SK-N-MC (cell line): ENCODE measurements at regions not wholly inside any gene's neighbourhood (a gene's known extent, or its start where the extent isn't known, plus 50 kb on each side); places are given as distances from the start of the nearest gene placed in this dataset.

Experiments used
- DNase-seq: peaks from one replicate; pipeline ENCODE4 v3.0.0-alpha.2; 2011; ENCODE audit warnings: low read depth, low spot score
- H3K27ac ChIP-seq: fragments of 200-600 bp; sonication (generic); 2 replicates; pipeline ENCODE4 v1.5.1; 2016; ENCODE audit warnings: mixed run types
- H3K36me3 ChIP-seq: fragments of 200-600 bp; sonication (generic); 2 replicates; pipeline ENCODE4 v1.6.1; 2017; ENCODE audit warnings: antibody characterized with exemption, low read length, mixed read lengths; ENCODE audit not compliant: insufficient read depth
- H3K4me3 ChIP-seq: fragments of 200-600 bp; sonication (generic); 2 replicates; pipeline ENCODE4 v1.5.1; 2016
- H3K9ac ChIP-seq: fragments of 200-600 bp; sonication (generic); 2 replicates; pipeline ENCODE4 v1.8.0; 2017; ENCODE audit warnings: mixed run types, mixed read lengths; ENCODE audit not compliant: insufficient read length
- H3K9me3 ChIP-seq: fragments of 200-600 bp; sonication (generic); 2 replicates; pipeline ENCODE4 v1.6.1; 2017; ENCODE audit warnings: low read depth, mild to moderate bottlenecking, antibody characterized with exemption, low read length, moderate library complexity, mixed read lengths
- EZH2 ChIP-seq: fragments of 200-600 bp; sonication (generic); IDR thresholded peaks from one replicate; pipeline ENCODE4 v1.6.1; 2017; ENCODE audit warnings: antibody characterized with exemption
- FOXP2 ChIP-seq: optimal IDR thresholded peaks from 2 replicates; pipeline ENCODE3; 2011; ENCODE audit warnings: mild to moderate bottlenecking, moderate library complexity; ENCODE audit not compliant: insufficient read depth; ENCODE audit errors: extremely low read length, control extremely low read depth
- POLR2AphosphoS5 ChIP-seq: IDR thresholded peaks from 2 replicates; pipeline ENCODE4 v1.6.1; 2012; ENCODE audit warnings: mild to moderate bottlenecking, low read depth, low read length, borderline replicate concordance

- no peak overlapping the region for H3K9ac ChIP-seq
- H3K27ac ChIP-seq = no peak overlapping the region
- H3K9me3 ChIP-seq = no peaks in the 10 kb centered on the region
- no peak for DNase-seq
- H3K4me3 ChIP-seq = no peak overlapping the region
- no peaks in the 10 kb centered on the region for H3K36me3 ChIP-seq
- TF ChIP-seq EZH2 (no peak), POLR2AphosphoS5 (no peak), FOXP2 (no peak)
Measured at GRCh38 chr20:40499391-40499790, 189.6 kb downstream of the MAFB start.

GRCh38 chr20:40497899-40498691 lies 190.9 kb downstream of the MAFB start:
- Histone ChIP-seq H3K4me3 (no peak overlapping the region), H3K9ac (no peak overlapping the region), H3K36me3 (no peaks in the 10 kb centered on the region), H3K9me3 (no peaks in the 10 kb centered on the region), H3K27ac (no peak overlapping the region)
- TF ChIP-seq POLR2AphosphoS5 (no peak), FOXP2 (no peak), EZH2 (no peak)
- DNase-seq = no peak

- no peak overlapping the region for H3K9ac ChIP-seq
- no peaks in the 10 kb centered on the region for H3K9me3 ChIP-seq
- no peaks in the 10 kb centered on the region for H3K36me3 ChIP-seq
- no peak overlapping the region for H3K4me3 ChIP-seq
- DNase-seq = no peak
- no peak overlapping the region for H3K27ac ChIP-seq
- TF ChIP-seq FOXP2 (no peak), POLR2AphosphoS5 (no peak), EZH2 (no peak)
Measured at GRCh38 chr20:40495956-40496355, 193.1 kb downstream of the MAFB start.

GRCh38 chr20:40494248-40494647 lies 194.8 kb downstream of the MAFB start:
- TF ChIP-seq POLR2AphosphoS5 (no peak), EZH2 (no peak), FOXP2 (no peak)
- Histone ChIP-seq H3K27ac (no peak overlapping the region), H3K9ac (no peak overlapping the region), H3K4me3 (no peak overlapping the region), H3K36me3 (no peaks in the 10 kb centered on the region), H3K9me3 (no peaks in the 10 kb centered on the region)
- no peak for DNase-seq

- DNase-seq = no peak
- no peak overlapping the region for H3K4me3 ChIP-seq
- H3K27ac ChIP-seq = no peak overlapping the region
- no peaks in the 10 kb centered on the region for H3K9me3 ChIP-seq
- no peak overlapping the region for H3K9ac ChIP-seq
- H3K36me3 ChIP-seq = no peaks in the 10 kb centered on the region
- no peak for TF ChIP-seq EZH2
- TF ChIP-seq FOXP2 = no peak
- TF ChIP-seq POLR2AphosphoS5 = no peak
Measured at GRCh38 chr20:40493549-40493948, 195.5 kb downstream of the MAFB start.

GRCh38 chr20:40493071-40493470 lies 196.0 kb downstream of the MAFB start:
- no peak overlapping the region for H3K9ac ChIP-seq
- no peak for DNase-seq
- H3K27ac ChIP-seq = no peak overlapping the region
- TF ChIP-seq FOXP2 = no peak
- TF ChIP-seq EZH2 = no peak
- TF ChIP-seq POLR2AphosphoS5 = no peak
- no peaks in the 10 kb centered on the region for H3K36me3 ChIP-seq
- no peak overlapping the region for H3K4me3 ChIP-seq
- H3K9me3 ChIP-seq = no peaks in the 10 kb centered on the region

GRCh38 chr20:40491009-40491590 lies 197.9 kb downstream of the MAFB start:
- H3K4me3 ChIP-seq = no peak overlapping the region
- DNase-seq = no peak
- no peak overlapping the region for H3K27ac ChIP-seq

GRCh38 chr20:40489886-40490285 lies 199.2 kb downstream of the MAFB start:
- DNase-seq = no peak
- H3K9ac ChIP-seq = no peak overlapping the region
- no peaks in the 10 kb centered on the region for H3K36me3 ChIP-seq
- TF ChIP-seq POLR2AphosphoS5 = no peak
- no peak for TF ChIP-seq EZH2
- H3K27ac ChIP-seq = no peak overlapping the region
- no peaks in the 10 kb centered on the region for H3K9me3 ChIP-seq
- H3K4me3 ChIP-seq = no peak overlapping the region

More at GRCh38 chr20:40491009-40491590, 197.9 kb downstream of the MAFB start:
- H3K9ac ChIP-seq = no peak overlapping the region
- H3K36me3 ChIP-seq = no peaks in the 10 kb centered on the region
- H3K9me3 ChIP-seq = no peaks in the 10 kb centered on the region
- TF ChIP-seq FOXP2 = no peak
- no peak for TF ChIP-seq POLR2AphosphoS5
- no peak for TF ChIP-seq EZH2
